Thymus (tissue), 11 donors: ENCODE measurements at regions not wholly inside any gene's neighbourhood (a gene's known extent, or its start where the extent isn't known, plus 50 kb on each side); places are given as distances from the start of the nearest gene placed in this dataset.
A peak's percentile ranks its signal among the peaks of the same experiment; 100 is the strongest.

Source experiments
- DNase-seq, 9 donors: peaks; one replicate each; pipeline ENCODE4 v3.0.0-alpha.2; 2013; ENCODE audit warnings: low spot score in 9 of 9, low read depth in 6 of 9, missing footprints in 1 of 9
- H3K27ac ChIP-seq, 2 donors: one replicate each; pipeline ENCODE4 v1.5.1; 2013; ENCODE audit warnings: control low read depth in 1 of 2, low read depth in 1 of 2, low read length in 1 of 2, mild to moderate bottlenecking in 1 of 2, moderate library complexity in 1 of 2
- H3K27me3 ChIP-seq, 2 donors: one replicate each; pipeline ENCODE4 v1.5.1; 2013; ENCODE audit warnings: low read length in 1 of 2; ENCODE audit not compliant: control insufficient read depth in 2 of 2, insufficient read depth in 1 of 2
- H3K36me3 ChIP-seq, 2 donors: one replicate each; pipeline ENCODE4 v1.5.1; 2013; ENCODE audit warnings: low read length in 1 of 2, mild to moderate bottlenecking in 1 of 2, moderate library complexity in 1 of 2; ENCODE audit not compliant: control insufficient read depth in 2 of 2, insufficient read depth in 2 of 2
- H3K4me1 ChIP-seq, 2 donors: one replicate each; pipeline ENCODE4 v1.5.1; 2013; ENCODE audit warnings: low read length in 2 of 2; ENCODE audit not compliant: control insufficient read depth in 2 of 2, insufficient read depth in 2 of 2
- H3K4me3 ChIP-seq, 2 donors: one replicate each; pipeline ENCODE4 v1.5.1; 2013; ENCODE audit warnings: low read length in 2 of 2, control low read depth in 1 of 2, mild to moderate bottlenecking in 1 of 2
- H3K9me3 ChIP-seq, 2 donors: one replicate each; pipeline ENCODE4 v1.5.1; 2013; ENCODE audit warnings: low read length in 1 of 2, mild to moderate bottlenecking in 1 of 2; ENCODE audit not compliant: control insufficient read depth in 2 of 2, insufficient read depth in 1 of 2
- WGBS: extraction: QIAGEN DNeasy Blood & Tissue Kit; methylation state at CpG from one replicate; pipeline ENCODE4 v1.1.7; 2013; 5-methylcytosine and 5-hydroxymethylcytosine counted together
- donor health status: healthy.

GRCh38 chr6:11902527-11902926, 109.6 kb upstream of the HIVEP1 start:
- H3K36me3 ChIP-seq, result no peaks in the 10 kb centered on the region
- H3K4me3 ChIP-seq, result no peak overlapping the region
- WGBS, result 98% methylated on average over 2 of the region's 2 CpGs
- no peak for DNase-seq
- H3K4me1 ChIP-seq, result peaks cover 0 to 4% of the 10 kb centered on the region in 2 donors
- H3K9me3 ChIP-seq, result no peaks in the 10 kb centered on the region
- peak overlapping the region in 1 of 2 donors; percentile 5 for H3K27ac ChIP-seq
- no peaks in the 10 kb centered on the region for H3K27me3 ChIP-seq

GRCh38 chr6:11900662-11901598, 111.2 kb upstream of the HIVEP1 start:
- DNase-seq, result peak in 7 of 9 donors; percentile 2 to 59 (median 16)
- no peak overlapping the region for H3K4me3 ChIP-seq
- WGBS, result 47% methylated on average over 14 of the region's 14 CpGs
- H3K27ac ChIP-seq, result peak overlapping the region in 1 of 2 donors; percentile 18
- no peaks in the 10 kb centered on the region for H3K27me3 ChIP-seq
- peaks cover 0 to 4% of the 10 kb centered on the region in 2 donors for H3K4me1 ChIP-seq
- no peaks in the 10 kb centered on the region for H3K36me3 ChIP-seq
- H3K9me3 ChIP-seq, result no peaks in the 10 kb centered on the region

- Histone ChIP-seq H3K9me3 (no peaks in the 10 kb centered on the region), H3K4me3 (no peak overlapping the region), H3K4me1 (peaks cover 0 to 4% of the 10 kb centered on the region in 2 donors), H3K27me3 (no peaks in the 10 kb centered on the region), H3K36me3 (no peaks in the 10 kb centered on the region), H3K27ac (no peak overlapping the region)
- DNase-seq, result no peak
- 96% methylated on average over 1 of the region's 1 CpG for WGBS
Measured at GRCh38 chr6:11899645-11900044, 112.5 kb upstream of the HIVEP1 start.

GRCh38 chr6:11894212-11894611, 115.6 kb upstream of the ADTRP start:
- Histone ChIP-seq H3K36me3 (no peaks in the 10 kb centered on the region), H3K9me3 (no peaks in the 10 kb centered on the region), H3K27me3 (no peaks in the 10 kb centered on the region), H3K27ac (no peak overlapping the region), H3K4me3 (no peak overlapping the region), H3K4me1 (no peaks in the 10 kb centered on the region)
- DNase-seq, result no peak
- 100% methylated on average over 1 of the region's 1 CpG for WGBS

- H3K9me3 ChIP-seq, result no peaks in the 10 kb centered on the region
- DNase-seq, result no peak
- H3K4me1 ChIP-seq, result no peaks in the 10 kb centered on the region
- no peaks in the 10 kb centered on the region for H3K27me3 ChIP-seq
- no peak overlapping the region for H3K4me3 ChIP-seq
- H3K36me3 ChIP-seq, result no peaks in the 10 kb centered on the region
- no peak overlapping the region for H3K27ac ChIP-seq
Measured at GRCh38 chr6:11891547-11891946, 112.9 kb upstream of the ADTRP start.

- 88% methylated on average over 1 of the region's 1 CpG for whole genome bisulfite sequencing
- no peak for DNase-seq
- no peaks in the 10 kb centered on the region for H3K4me1 ChIP-seq
- no peak overlapping the region for H3K27ac ChIP-seq
- no peaks in the 10 kb centered on the region for H3K27me3 ChIP-seq
- H3K9me3 ChIP-seq, result no peaks in the 10 kb centered on the region
- no peak overlapping the region for H3K4me3 ChIP-seq
- H3K36me3 ChIP-seq, result no peaks in the 10 kb centered on the region
Measured at GRCh38 chr6:11890849-11891248, 112.2 kb upstream of the ADTRP start.

GRCh38 chr6:11890209-11890608, 111.6 kb upstream of the ADTRP start:
- H3K4me1 ChIP-seq, result no peaks in the 10 kb centered on the region
- DNase-seq, result no peak
- H3K4me3 ChIP-seq, result no peak overlapping the region
- no peaks in the 10 kb centered on the region for H3K36me3 ChIP-seq
- no peaks in the 10 kb centered on the region for H3K9me3 ChIP-seq
- no peak overlapping the region for H3K27ac ChIP-seq
- H3K27me3 ChIP-seq, result no peaks in the 10 kb centered on the region

- no peaks in the 10 kb centered on the region for H3K27me3 ChIP-seq
- no peak for DNase-seq
- no peak overlapping the region for H3K4me3 ChIP-seq
- 98% methylated on average over 3 of the region's 3 CpGs for whole genome bisulfite sequencing
- no peaks in the 10 kb centered on the region for H3K9me3 ChIP-seq
- H3K4me1 ChIP-seq, result no peaks in the 10 kb centered on the region
- H3K36me3 ChIP-seq, result no peaks in the 10 kb centered on the region
- no peak overlapping the region for H3K27ac ChIP-seq
Measured at GRCh38 chr6:11889572-11889971, 111.0 kb upstream of the ADTRP start.

GRCh38 chr6:11888727-11889126, 110.1 kb upstream of the ADTRP start:
- Histone ChIP-seq H3K4me3 (no peak overlapping the region), H3K36me3 (no peaks in the 10 kb centered on the region), H3K9me3 (no peaks in the 10 kb centered on the region), H3K27ac (no peak overlapping the region), H3K27me3 (no peaks in the 10 kb centered on the region), H3K4me1 (no peaks in the 10 kb centered on the region)
- no peak for DNase-seq
- WGBS, result 97% methylated on average over 5 of the region's 5 CpGs
